ENCODE measurements at regions not wholly inside any gene's neighbourhood (a gene's known extent, or its start where the extent isn't known, plus 50 kb on each side); places are given as distances from the start of the nearest gene placed in this dataset.

DNA sequence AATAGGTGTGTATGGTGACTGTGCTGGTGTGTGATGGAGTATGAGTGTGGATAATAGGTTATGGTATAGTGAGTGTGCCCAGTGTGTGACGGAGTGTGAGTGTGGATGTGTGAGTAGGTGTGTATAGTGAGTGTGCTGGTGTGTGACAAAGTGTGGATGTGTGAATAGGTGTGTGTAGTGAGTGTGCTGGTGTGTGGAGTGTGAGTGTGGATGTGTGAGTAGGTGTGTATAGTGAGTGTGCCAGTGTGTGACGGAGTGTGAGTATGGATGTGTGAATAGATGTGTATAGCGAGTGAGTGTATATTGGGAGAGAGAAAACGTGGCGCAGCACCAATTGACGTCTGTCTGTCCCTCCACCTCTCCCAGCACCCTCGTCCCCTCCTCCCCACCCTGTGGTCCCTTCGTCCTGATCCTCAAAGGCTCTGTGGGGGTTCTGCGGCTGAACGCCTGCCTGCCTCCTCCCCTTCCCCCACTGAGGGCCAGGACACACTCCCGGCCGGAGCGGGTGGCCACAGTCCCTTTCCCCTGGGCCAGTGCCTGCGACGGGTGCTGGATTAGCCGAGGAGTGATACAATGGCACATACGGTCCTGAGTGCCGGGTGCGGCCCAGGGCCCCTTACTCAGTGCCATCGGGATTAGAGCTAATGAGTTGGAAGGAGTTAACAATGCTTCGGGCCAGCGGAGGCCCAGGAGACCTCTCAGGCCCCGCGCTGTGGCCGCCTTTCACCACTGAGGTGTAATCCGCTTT, 160.0 kb downstream of the MRM1 start:
- no peak for DNase-seq

DNA sequence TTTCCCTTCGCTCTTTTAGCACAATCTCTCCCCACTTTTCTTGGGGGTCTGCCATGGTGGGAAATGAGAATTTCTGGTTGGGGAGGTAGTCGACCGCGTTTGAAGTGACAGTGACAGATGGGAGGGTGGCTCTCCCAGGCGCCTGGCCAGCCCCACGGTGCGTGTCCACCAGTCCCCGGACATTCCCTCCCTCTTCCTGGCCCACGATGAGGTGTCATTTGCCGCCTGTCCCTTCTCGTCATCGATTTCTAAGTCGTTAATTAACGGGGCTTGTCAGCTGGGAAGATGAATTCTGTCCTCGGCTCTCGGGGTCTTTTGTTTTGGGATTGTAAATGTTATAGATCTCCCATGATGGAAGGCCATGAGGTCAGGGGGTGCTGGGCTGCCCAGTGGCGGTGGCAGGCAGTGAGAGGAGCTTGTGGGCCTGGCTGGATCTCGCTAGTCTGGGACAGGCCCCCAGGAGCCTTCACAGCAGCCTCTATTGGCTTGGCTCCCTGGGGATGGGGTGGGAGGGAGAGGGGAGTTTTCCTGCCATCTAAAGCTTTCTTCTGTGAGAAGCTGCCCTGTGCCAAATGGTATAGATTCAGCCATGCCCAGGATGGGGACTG, 164.2 kb downstream of the MRM1 start:
- no peak for DNase-seq

DNA sequence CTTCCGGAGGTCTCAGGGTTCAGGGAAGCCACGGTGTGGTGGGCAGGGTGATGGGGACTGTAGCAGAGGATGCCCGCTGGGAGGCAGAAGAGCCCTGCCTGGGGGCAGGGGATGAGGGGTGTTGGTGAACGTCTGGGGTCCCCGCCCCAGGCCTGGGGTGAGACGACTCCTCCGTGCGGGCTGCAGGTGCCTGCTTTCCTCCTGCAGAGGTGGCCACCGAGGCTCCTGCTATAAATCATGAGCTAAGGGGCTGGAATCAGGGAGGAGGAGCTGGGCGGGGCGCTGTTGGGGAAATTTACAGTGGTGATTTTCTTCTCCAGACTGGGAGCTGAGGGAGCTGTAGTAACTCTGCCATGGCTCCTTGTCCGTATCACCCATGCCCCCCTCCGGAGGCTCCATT, 167.0 kb downstream of the MRM1 start:
- no peak for DNase-seq

DNA sequence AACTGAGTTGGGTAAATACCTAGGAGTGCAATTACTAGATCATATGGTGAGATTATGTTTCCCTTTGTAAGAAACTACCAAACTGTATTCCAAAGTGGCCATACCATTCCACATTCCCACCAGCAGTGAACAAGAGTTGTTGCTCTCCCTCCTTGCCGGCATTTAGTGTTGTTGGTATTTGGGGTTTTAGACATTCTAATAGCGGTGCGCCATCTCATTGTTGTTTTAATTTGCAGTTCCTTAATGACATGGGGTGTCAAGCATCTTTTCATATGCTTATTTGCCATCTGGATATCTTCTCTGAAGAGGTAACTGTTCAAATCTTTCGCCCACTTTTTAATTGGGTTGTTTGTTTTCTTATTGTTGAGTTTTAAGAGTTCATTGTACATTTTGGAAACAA, 164.2 kb upstream of the LHX1 start:
- no peak for DNase-seq

DNA sequence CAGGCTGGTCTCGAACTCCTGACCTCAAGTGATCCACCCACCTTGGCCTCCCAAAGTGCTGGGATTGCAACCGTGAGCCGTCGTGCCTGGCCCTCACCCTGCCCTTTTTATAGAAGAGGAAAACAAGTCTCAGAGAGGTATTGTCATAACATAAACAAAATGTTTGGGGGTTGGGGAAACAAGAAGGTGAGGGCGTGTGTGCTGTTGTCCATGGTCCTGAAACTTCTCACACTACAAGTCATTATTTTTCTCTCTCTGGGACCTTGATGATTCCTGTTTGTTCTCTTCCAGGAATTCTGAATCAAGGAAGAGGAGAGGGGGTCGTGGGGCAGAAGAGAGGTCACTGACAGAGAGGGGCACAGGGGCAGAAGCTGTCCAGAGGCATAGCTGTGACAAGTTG, 160.2 kb upstream of the LHX1 start:
- DNase-seq: no peak

DNA sequence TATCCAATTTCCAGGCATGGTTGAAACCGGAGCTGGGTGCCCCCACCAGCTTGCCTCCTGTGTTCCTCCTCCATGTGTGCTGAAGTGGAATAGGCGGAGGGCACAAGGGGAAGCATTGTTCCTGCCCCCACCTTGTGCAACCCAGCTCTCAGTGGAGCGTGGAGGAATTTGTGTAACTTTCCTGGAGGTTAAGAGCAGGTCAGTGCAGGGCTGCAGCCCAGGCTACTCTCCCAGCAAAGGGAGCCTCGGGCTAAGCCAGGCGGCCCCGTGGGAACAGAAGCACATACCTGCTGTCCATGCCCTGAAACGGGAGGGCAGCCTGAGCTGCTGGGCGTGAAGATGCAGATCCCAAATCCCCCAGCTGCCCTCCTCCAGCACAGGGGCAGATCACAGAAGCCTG, 158.8 kb upstream of the LHX1 start:
- DNase-seq: no peak

DNA sequence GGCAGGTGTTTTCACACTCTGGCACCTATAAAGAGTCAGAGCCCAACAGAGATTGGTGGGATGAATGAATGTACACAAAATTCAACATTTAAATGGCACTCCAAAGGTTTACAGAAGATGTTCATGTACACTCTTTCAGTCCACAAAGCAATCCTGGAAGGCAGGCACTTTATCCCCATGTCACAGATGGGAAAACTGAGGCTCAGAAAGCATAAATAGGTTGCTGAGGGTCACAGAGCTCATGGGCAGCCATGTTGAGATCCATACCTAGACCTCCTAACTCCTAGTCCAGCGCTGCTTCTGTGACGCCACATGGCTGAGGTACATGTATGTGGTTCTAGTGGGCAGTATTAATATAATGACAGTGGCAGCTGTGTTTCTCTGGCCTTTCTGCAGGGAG, 157.7 kb upstream of the LHX1 start:
- DNase-seq: no peak

DNA sequence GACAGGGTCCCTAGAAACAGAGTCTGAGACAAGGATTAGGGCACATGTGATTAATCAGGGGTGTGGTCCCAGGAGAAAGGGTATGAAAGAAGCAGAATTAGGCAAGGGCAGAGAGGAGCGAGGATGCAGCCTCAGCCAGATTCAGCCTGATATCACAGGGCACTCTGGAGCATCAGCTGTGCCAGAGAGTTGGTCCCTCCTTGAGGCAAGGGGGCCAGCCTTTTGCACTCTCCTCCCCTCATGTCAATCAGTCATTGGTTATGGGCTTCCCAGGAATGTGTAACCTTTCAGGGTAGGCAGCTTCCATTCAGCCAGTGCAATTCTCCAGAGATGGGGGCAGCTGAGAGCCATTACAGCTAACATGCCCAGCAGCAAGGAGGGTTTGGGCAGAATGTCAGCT, 152.6 kb upstream of the LHX1 start:
- no peak for DNase-seq

DNA sequence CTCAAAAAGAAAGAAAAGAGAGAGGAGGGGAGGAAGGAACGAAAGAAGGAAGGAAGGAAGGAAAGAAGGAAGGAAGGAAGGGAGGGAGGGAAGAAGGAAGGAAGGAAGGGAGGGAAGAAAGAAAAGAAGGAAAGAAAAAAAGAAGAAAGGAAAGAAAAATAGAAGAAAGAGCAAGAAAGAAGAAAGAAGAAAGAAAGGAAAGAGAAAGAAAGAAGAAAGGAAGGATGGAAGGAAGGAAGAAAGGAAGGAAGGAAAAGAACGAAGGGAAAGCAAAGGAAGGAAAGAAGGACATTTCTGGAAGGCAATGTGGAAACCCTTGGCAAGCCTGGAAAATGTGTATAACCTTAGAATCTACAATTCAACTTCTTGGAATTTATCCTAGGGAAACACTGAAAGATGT, 150.4 kb upstream of the LHX1 start:
- no peak for DNase-seq

DNA sequence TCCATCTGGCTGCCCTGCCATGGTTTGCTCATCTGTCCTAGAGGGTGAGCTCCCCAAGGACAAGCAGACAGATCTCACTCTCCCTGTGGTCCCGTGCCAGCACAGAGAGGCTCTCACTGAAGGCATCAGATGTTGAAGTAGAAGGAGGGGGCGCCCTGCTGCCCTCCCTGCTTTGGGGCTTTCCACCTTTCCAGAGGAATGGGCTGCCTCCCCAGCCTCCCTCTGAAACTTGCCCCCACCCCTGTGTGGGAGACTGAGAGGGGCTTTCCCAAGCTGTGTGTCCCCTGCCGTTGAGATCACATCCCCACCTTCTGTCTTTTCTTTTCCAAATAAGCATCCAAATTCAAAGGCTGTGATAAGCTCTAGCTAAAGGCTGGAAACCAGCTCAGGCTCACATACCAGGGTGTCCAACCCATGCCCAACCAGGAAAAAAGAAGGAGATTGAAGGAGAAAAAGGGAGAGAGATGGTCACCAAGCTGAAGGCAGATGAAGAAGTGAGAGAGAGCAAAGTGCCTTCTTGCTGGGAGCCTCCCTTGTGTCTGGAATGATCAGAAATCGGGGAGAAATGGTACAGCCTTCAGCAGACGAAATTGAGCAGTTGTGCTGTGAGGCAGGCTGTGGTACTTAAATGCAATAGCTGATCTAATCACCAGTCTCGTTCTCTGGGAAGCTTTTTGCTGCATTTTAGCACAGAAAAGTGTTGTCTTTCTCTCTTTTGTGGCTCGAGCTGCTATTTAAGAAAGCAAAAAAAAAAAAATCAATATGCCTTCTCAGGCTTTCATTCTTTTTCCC, 145.9 kb upstream of the LHX1 start:
- no peak for DNase-seq

DNA sequence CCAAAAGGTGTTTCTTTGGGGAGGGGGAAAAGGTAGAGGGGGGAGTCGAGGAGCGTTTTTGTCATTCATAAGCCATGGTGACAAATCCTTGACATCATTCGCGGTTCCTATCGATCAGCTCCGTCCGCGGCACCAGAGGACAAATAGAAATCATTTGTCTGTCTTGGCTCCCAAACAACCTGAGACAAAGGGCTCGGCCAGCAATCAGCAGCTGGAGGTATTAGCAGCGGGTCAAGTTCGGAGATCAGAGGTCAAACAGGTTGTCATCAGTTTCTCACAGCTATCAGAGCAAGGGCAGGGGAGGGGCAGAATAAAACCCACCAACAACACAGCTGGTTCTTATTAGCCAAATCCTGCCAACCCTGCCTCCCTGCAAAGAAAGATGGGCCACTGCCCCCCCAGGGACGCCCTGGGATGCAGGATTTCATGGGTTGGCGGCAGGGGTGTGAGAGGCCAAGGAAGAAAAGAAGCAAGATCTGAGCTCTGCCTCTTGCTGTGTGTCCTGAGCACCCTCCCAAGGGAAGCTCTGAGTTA, 145.3 kb upstream of the LHX1 start:
- DNase-seq: no peak

DNA sequence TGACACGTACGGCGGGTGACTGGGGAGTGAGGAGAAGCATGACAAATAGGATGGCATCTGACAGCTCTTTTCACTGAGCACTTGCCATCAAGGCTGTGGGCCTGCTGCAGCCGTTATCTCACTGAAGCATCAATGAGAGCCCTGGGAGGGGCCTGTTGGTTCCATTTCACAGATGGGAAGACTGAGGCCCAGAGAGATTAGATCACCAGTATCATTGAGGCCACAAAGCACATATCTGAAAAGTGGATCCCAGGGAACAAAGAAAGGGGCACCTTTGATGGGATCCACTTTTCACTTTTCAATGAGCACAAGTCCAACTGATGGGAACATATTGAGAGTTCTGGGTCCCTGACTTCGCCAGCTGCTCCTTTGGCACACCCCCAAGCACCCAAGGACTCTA, 144.4 kb upstream of the LHX1 start:
- no peak for DNase-seq

DNA sequence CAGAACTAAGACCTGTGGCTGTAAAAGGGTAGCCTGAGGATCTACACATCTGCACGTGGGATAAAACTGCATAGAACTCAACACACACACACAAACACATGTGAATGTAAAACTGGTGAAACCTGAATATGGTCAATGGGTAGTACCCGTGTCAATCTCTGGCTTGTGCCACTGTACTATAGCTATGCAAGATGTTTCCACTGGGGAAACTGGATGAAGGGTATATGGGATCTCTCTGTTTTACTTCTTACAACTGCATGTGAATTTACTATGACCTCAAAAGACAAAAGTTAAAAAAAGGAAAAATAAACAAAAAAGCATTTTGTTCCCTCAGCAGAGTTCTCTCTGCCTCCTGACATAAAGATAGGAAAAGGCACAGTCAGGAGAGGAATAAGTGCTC, 143.3 kb upstream of the LHX1 start:
- DNase-seq: no peak

DNA sequence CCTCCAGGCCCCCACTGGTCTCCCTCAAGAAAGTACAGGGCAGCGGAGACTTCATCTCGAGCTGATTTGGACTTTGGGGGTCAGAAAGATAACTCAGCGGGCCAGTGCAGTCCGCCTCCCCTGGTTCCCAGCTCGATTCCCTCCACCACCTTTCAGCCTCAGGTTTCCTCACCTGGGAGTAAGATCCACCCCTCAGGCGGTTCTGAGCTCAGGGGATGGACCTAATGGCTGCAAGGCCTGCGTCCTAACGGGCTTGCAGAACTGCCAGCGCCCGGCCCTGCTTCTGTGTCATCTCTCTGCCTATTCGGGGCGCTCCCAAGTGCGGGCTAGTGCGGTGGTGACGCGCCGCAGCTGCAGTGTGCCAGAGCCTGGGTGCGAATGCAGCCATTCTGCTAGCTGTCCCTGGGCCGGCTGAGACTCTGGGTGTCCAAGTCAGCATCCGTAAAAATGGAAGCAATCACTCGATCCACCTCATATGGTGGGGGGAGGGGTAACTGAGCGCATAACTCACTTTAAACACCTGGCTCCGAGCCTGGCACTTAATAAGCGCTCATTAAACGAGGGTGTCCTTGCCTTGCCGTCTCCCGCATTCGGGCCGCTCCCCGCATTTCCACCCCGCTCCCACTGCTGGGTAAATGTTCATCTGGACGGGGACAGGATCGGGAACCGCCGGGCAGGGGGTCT, 129.6 kb upstream of the LHX1 start:
- no peak for DNase-seq

DNA sequence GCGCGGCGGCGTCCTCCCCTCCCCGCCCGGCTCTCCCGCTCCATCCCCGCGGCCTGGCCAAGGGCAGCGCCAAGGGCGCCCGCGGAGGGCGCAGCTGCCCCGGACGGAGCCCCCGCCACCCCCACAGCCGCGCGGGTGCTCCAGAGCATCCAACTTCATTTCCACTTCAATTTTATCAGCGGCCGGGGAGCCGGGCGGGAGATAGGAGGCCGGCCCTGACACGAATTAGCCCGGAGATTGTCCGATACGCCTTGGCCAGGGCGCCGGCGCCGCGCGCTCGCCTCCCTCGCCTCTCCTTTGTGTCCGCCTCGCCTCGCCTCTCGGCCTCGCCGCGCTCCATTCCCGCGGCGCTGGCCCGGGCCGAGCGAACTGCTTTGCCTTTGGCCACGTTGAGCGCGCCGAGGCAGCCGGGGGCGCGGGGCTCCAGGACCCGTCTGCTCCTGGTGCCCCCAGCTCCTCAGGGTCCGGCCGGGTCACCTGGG, 129.1 kb upstream of the LHX1 start:
- DNase-seq: no peak

DNA sequence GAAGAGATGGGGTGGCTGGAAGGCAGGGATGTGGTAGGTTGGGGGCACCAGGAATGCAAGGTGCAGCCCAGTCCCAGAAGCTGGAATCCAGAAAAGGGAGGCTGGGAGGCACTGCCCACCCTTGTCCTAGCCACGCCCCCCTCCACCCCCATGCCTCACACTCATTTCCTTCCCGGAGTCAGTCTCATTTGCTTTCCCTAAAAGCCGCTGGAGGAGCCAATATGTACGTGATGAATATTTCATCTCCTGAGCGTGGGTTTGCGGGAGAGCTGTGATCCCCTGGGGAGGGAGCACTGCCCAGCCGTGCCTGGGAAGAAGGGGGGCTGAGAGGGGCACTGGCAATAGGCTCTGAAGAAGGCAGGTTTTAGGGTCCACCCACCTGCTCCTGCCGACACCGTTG, 124.5 kb upstream of the LHX1 start:
- DNase-seq: no peak

DNA sequence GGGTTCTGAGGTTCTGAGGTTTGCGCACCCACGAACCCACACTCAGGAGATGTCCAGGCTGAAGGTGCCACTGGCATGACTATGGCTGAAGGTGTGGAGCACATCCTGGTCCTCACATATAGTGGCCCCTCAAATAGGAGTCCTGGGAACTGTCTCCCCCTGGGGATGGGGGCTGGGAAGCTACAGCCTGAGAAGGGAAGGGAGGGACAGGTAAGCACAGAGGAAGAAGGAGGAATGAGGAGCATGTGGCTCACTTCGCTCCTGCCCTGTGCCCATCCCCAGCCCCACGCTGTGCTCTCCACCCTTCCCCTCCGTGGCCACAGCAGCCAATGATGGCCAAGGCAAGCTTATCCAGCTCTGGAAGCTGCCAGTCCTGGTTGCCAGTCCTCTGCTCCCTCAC, 123.9 kb upstream of the LHX1 start:
- DNase-seq: no peak

DNA sequence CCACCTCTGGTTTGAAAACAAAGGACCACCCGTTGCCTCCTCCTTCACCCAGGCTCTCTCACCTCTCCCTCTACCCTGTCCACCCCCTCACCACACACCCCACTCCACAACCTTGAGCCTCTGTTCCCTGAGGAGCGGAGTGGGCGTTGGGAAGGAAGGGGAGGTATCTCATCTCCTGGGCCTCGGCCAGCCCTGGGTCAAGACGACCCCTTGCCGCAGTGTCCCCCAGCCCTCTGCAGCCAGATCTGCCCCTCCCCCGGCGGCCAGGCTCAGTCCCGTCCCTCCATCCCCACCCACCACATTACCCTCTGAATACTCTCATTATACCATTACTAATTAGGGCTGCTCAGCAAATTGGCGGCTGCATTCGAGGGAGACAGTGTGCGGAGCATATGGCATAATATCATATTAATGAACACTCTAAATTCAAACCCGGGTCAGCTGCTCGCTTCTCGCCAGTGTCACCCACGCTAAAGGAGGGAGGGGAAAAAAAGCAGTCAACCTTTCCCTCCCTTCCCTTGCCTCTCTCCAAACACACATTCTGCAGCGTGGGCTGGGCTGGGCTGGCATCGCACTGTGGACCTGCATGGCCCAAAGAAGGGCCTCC, 123.2 kb upstream of the LHX1 start:
- no peak for DNase-seq

DNA sequence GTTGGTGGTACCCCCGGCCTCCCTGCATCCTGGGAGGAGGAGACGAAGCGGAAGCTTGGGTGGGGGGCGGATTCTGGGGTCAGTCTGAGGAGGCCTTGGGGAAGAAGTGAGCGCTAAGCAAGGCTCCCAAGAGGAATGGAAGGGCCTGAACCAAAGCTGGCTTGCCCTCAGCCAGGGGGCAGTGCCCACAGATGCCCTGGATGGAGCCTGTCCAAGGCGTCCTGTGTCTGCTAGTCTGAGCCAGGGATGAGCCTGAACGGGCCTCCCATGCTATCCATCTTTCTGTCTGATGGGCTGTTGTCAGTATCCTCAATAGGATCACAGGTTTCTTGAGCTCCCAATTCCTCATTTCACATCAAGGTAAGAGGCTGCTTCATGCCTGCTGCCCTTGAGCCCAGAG, 122.3 kb upstream of the LHX1 start:
- DNase-seq: no peak

DNA sequence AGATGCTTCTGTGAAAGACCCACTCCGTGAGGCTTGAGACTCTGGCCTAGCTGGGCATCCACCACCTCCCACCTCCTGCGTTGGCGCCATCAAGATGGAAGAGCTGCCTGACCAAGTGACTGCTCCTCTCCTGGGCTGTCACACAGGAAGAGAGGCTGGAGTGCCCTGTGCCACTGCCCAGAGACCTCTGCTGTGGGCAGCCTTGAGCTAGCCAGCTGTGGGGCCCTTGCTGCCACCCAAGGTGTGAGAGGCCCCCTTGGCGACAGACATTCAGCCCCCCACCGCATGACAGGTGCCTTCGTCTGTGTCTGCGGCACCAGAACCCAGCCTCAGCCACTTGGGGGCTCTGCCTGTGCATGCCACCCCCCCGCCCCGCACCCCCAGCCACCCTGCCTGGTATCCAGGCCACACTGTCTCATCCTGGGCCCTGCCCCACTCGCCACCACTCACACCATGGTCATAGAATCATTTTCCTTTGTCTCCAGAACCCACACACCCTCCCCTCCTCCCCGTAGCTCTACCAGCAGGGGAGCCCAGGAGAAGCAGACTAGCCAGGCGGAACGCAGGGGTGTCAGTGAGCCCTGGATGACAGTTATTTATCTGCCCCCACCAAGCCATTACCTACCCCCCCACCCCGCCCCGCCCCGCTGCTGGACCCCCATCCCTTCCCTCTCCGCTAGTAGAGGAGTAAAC, 120.9 kb upstream of the LHX1 start:
- DNase-seq: no peak

DNA sequence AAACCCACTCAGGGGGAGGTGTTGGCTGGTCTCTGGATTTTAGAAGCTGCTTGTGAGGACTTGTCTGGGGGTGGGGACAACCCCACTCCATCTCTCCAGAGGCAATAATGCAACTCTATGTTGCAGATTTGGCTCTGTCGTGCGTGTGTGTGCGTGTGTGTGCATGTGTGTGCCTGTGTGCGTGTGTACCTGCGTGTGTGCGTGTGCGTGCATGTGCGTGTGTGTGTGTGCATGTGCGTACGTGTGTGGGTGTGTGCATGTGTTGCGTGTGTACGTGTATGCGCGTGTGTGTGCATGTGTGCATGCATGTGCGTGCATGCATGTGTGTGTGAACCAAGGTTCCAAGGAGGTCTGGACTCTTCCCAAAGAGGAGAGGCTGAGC, 120.4 kb upstream of the LHX1 start:
- DNase-seq: no peak

DNA sequence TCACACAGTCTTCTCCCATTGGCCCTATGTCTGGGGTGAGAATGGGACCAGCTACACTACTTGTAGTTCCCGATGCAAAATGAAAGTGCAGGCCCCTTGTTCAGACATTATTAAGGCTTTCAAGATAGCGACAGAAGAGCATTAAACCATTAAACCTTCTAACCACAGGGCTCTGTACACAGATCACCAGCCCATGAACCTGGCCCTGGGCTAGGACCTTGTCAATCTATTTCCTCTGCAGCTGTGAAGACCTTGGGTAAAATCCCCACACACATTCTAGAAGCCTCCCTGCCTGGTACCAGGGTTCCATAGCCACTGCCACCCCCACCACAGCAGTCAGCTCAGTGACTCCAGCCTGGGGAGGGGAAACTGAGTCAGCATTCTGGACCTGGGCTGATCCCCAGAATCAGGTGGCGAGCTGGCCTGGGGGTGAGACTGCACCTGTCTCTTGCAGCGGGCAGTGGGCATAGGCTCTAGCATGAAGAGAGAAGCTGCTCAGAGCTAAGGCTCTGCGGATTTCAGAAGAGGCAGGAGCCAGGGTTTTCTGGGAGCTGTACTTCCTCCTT, 119.7 kb upstream of the LHX1 start:
- no peak for DNase-seq
